ENCODE measurements at regions not wholly inside any gene's neighbourhood (a gene's known extent, or its start where the extent isn't known, plus 50 kb on each side); places are given as distances from the start of the nearest gene placed in this dataset.

DNA sequence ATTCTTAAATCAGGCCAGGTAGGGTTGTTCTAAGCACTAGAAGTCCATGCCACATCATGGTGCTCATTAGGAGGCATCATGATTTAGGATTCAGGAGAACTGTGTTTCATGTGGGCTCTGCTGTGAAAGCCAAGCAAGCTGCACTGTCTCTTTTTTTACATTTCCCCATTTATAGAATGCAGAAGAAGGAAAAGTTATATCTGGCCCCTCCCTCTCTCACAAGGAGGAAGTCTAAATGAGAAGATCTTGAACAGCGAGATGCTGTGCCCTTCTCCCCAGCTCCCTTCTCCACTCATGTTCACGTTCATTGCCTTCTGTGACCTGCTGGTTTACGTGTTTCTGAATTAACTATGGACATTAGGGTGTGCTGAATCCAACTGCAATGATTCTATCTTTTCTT lies 178.5 kb upstream of the RASGRP1 start:
- H3K9ac ChIP-seq (replicated peaks; ENCODE audit: extremely low read depth, insufficient read depth, low read length), result no peak overlapping the region
- H2AFZ ChIP-seq (ENCODE audit: low read depth, low read length), result no peak overlapping the region
- dilution Hi-C loops (cut with MboI; ENCODE audit: extremely low pct_ligation_motif_present, low sequenced_read_pairs) (loop anchor here (25.0 kb wide), 1 partner anchor 1019 kb away; no protein-coding TSS in a partner anchor), intact Hi-C loops (cut with micrococcal nuclease) (no loop called here)
- H3K27ac ChIP-seq (ENCODE audit: insufficient read depth, low read depth, low read length), result no peak overlapping the region
- no peaks in the 10 kb centered on the region for H3K4me1 ChIP-seq (ENCODE audit: control insufficient read depth, extremely low read depth, insufficient read depth, low read length)
- FAIRE-seq (no peak), DNase-seq (ENCODE audit: low read depth, low spot score) (no peak)
- peaks cover under 1 to 2% of the 10 kb centered on the region in 2 experiments for H3K27me3 ChIP-seq (ENCODE audit: control insufficient read depth in 2 of 2, insufficient read depth in 2 of 2, low read length in 2 of 2)
- H3K36me3 ChIP-seq (ENCODE audit: control insufficient read depth in 2 of 2, extremely low read depth in 1 of 2, insufficient read depth in 2 of 2, low read length in 2 of 2), result no peaks in the 10 kb centered on the region
- no peak overlapping the region for H3K4me3 ChIP-seq (replicated peaks in 1 of 3; ENCODE audit: insufficient read depth in 1 of 3, low read depth in 1 of 3, low read length in 3 of 3)
- TF ChIP-seq FOS (IDR thresholded peaks at IDR 0.05; ENCODE audit: borderline replicate concordance, insufficient read depth, low read length) (no peak), JUN (IDR thresholded peaks at IDR 0.05; ENCODE audit: borderline replicate concordance, insufficient read depth, insufficient read length, low read depth) (no peak), MYC (IDR thresholded peaks at IDR 0.05; ENCODE audit: low read depth, low read length) (no peak), EZH2 (IDR thresholded peaks at IDR 0.05; ENCODE audit: borderline replicate concordance, low read depth, low read length, severe bottlenecking) (no peak), POLR2AphosphoS5 (IDR thresholded peaks at IDR 0.05; ENCODE audit: insufficient read depth, low read depth, low read length) (no peak), POLR2A (IDR thresholded peaks at IDR 0.05; ENCODE audit: low read depth, low read length) (no peak), CTCF (IDR thresholded peaks at IDR 0.05; ENCODE audit: extremely low read depth in 1 of 2, insufficient read depth in 1 of 2, low read depth in 1 of 2, low read length in 2 of 2) (no peak), MAX (IDR thresholded peaks at IDR 0.05; ENCODE audit: insufficient read depth, insufficient read length) (no peak), GATA2 (IDR thresholded peaks at IDR 0.05; ENCODE audit: insufficient read depth, insufficient read length, low read depth, low read length) (no peak)
- no peaks in the 10 kb centered on the region for H4K20me1 ChIP-seq (replicated peaks; ENCODE audit: control insufficient read depth, extremely low read depth, insufficient read depth, low read length)
- ChIA-PET CTCF (no interaction called here), POLR2A (no interaction called here)
- BruUV-seq (replicated peaks), result no TSS peak
- H3K4me2 ChIP-seq (ENCODE audit: insufficient read depth, low read length), result no peak overlapping the region
- H3K79me2 ChIP-seq (ENCODE audit: control insufficient read depth, insufficient read depth, low read length), result no peaks in the 10 kb centered on the region
- H3K9me3 ChIP-seq (replicated peaks; ENCODE audit: control insufficient read depth, insufficient read depth, low read length), result no peaks in the 10 kb centered on the region
- H3K9me1 ChIP-seq (replicated peaks; ENCODE audit: control insufficient read depth, extremely low read depth, insufficient read depth, low read length), result no peaks in the 10 kb centered on the region

All from endothelial cell of umbilical vein (primary cell).